ENCODE measurements at regions not wholly inside any gene's neighbourhood (a gene's known extent, or its start where the extent isn't known, plus 50 kb on each side); places are given as distances from the start of the nearest gene placed in this dataset.

- in situ Hi-C loops (cut with HindIII; ENCODE audit: extremely low pct_ligation_motif_present, low pct_unique_long_range_greater_than_20kb) = no loop called here
- ATAC-seq (no peak), DNase-seq (ENCODE audit: low spot score) (no peak), FAIRE-seq (no peak)
- Histone ChIP-seq H3K4me3 (replicated peaks in 1 of 3; ENCODE audit: insufficient read depth in 1 of 3, low read depth in 2 of 3, low read length in 3 of 3) (no peak overlapping the region), H3K9me3 (ENCODE audit: low read length) (no peaks in the 10 kb centered on the region), H3K36me3 (replicated peaks in 1 of 2; ENCODE audit: control insufficient read depth in 1 of 2, insufficient read depth in 2 of 2, low read length in 2 of 2) (no peaks in the 10 kb centered on the region), H3K27ac (ENCODE audit: extremely low read length, insufficient read depth, low read length) (no peak overlapping the region), H3K27me3 (ENCODE audit: control insufficient read depth in 1 of 2, insufficient read depth in 2 of 2, low read length in 2 of 2) (no peaks in the 10 kb centered on the region), H3K79me2 (ENCODE audit: insufficient read depth, low read length) (no peaks in the 10 kb centered on the region), H3K9ac (ENCODE audit: insufficient read depth, low read depth, low read length) (no peak overlapping the region), H2AFZ (ENCODE audit: low read length) (no peak overlapping the region), H3K4me1 (ENCODE audit: insufficient read depth, low read length) (no peaks in the 10 kb centered on the region), H4K20me1 (ENCODE audit: insufficient read depth, low read length) (no peaks in the 10 kb centered on the region), H3K4me2 (ENCODE audit: low read depth, low read length) (no peak overlapping the region)
- TF ChIP-seq CHD4 (IDR thresholded peaks at IDR 0.05; ENCODE audit: borderline replicate concordance, low read length) (no peak), ZNF772 (CRISPR knock-in tag; IDR thresholded peaks at IDR 0.05) (no peak), ZNF296 (CRISPR knock-in tag; conservative IDR thresholded peaks at IDR 0.05) (no peak), ZSCAN29 (CRISPR knock-in tag; conservative IDR thresholded peaks at IDR 0.05) (no peak), ZNF253 (CRISPR knock-in tag; IDR thresholded peaks at IDR 0.05; ENCODE audit: borderline replicate concordance) (no peak), GTF3A (CRISPR knock-in tag; conservative IDR thresholded peaks at IDR 0.05) (no peak), CHD2 (IDR thresholded peaks at IDR 0.05; ENCODE audit: low read depth, low read length) (no peak), DNMT1 (CRISPR knock-in tag; IDR thresholded peaks at IDR 0.05) (no peak), ZBTB21 (CRISPR knock-in tag; IDR thresholded peaks at IDR 0.05) (no peak)
- ChIA-PET CTCF (ENCODE audit: low intra/inter-chr PET ratio, low total read pairs) (no interaction called here), POLR2A (no interaction called here)
- BruUV-seq (replicated peaks) = no TSS peak
- WGBS (ENCODE audit: low lambda C conversion rate) = 2% methylated on average over 3 of the region's 3 CpGs
- intact Hi-C loops (cut with micrococcal nuclease; ENCODE audit: unreplicated experiment) = no loop called here
These were observed 398.6 kb upstream of the CDH7 start for GRCh38 chr18:65352186-65352585.

DNA sequence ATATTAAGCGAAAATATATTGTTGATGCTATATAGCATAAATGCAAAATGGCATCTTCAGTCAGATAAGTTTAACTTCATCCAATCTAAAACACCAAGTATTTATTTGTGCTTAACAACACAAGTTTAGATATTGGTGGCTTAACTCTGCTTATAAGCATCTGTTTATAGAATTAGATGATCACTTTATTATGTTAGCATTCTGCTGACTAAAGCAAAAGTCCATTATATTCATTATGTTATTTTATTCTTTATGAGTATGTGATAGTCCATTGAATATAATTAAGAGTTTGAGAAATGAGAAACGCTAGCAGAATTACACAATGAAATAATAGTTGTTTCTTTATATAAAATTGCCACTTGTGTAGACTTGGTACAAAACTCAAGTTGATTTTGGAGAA lies 401.2 kb upstream of the CDH7 start:
- intact Hi-C loops (cut with micrococcal nuclease; ENCODE audit: unreplicated experiment) (no loop called here), in situ Hi-C loops (cut with HindIII; ENCODE audit: extremely low pct_ligation_motif_present, low pct_unique_long_range_greater_than_20kb) (no loop called here)
- H2AFZ ChIP-seq (ENCODE audit: low read length) = no peak overlapping the region
- no peak overlapping the region for H3K27ac ChIP-seq (ENCODE audit: extremely low read length, insufficient read depth, low read length)
- H3K9ac ChIP-seq (ENCODE audit: insufficient read depth, low read depth, low read length) = no peak overlapping the region
- H3K27me3 ChIP-seq (ENCODE audit: control insufficient read depth in 1 of 2, insufficient read depth in 2 of 2, low read length in 2 of 2) = no peaks in the 10 kb centered on the region
- TF ChIP-seq ZNF770 (CRISPR knock-in tag; IDR thresholded peaks at IDR 0.05) (no peak), MAFK (conservative IDR thresholded peaks at IDR 0.05 in 1 of 2, IDR thresholded peaks at IDR 0.05 in 1 of 2; ENCODE audit: low read length in 2 of 2) (peak; percentile 50 to 84; a peak in 3 of 4 replicates), ZNF101 (CRISPR knock-in tag; IDR thresholded peaks at IDR 0.05; ENCODE audit: borderline replicate concordance, low read depth) (no peak), MAFF (IDR thresholded peaks at IDR 0.05; ENCODE audit: low read depth, low read length) (peak; percentile 71), PHF8 (CRISPR knock-in tag; IDR thresholded peaks at IDR 0.05) (no peak), FOXC1 (CRISPR knock-in tag; IDR thresholded peaks at IDR 0.05; ENCODE audit: borderline replicate concordance) (no peak)
- no peaks in the 10 kb centered on the region for H3K4me1 ChIP-seq (ENCODE audit: insufficient read depth, low read length)
- no peaks in the 10 kb centered on the region for H4K20me1 ChIP-seq (ENCODE audit: insufficient read depth, low read length)
- CTCF ChIA-PET (ENCODE audit: low intra/inter-chr PET ratio, low total read pairs) = no interaction called here
- DNase-seq (ENCODE audit: low spot score) (no peak), ATAC-seq (no peak), FAIRE-seq (no peak)
- no peak overlapping the region for H3K4me3 ChIP-seq (replicated peaks in 1 of 3; ENCODE audit: insufficient read depth in 1 of 3, low read depth in 2 of 3, low read length in 3 of 3)
- POLR2A ChIA-PET = no interaction called here
- H3K4me2 ChIP-seq (ENCODE audit: low read depth, low read length) = no peak overlapping the region
- 0% methylated on average over 2 of the region's 2 CpGs for WGBS (ENCODE audit: low lambda C conversion rate)
- no peaks in the 10 kb centered on the region for H3K9me3 ChIP-seq (ENCODE audit: low read length)
- no peaks in the 10 kb centered on the region for H3K79me2 ChIP-seq (ENCODE audit: insufficient read depth, low read length)
- no peaks in the 10 kb centered on the region for H3K36me3 ChIP-seq (replicated peaks in 1 of 2; ENCODE audit: control insufficient read depth in 1 of 2, insufficient read depth in 2 of 2, low read length in 2 of 2)
- BruUV-seq (replicated peaks) = no TSS peak
